ENCODE measurements at regions not wholly inside any gene's neighbourhood (a gene's known extent, or its start where the extent isn't known, plus 50 kb on each side); places are given as distances from the start of the nearest gene placed in this dataset.

GRCh38 chr6:121647905-121648304 is 212.5 kb downstream of the GJA1 start:
- H3K4me3 ChIP-seq (replicated peaks in 1 of 3; ENCODE audit: insufficient read depth in 1 of 3, low read depth in 2 of 3, low read length in 3 of 3): no peak overlapping the region
- FAIRE-seq (no peak), DNase-seq (ENCODE audit: low spot score) (no peak), ATAC-seq (no peak)
- H3K27me3 ChIP-seq (ENCODE audit: control insufficient read depth in 1 of 2, insufficient read depth in 2 of 2, low read length in 2 of 2): no peaks in the 10 kb centered on the region
- ChIA-PET POLR2A (no interaction called here), CTCF (ENCODE audit: low intra/inter-chr PET ratio, low total read pairs) (no interaction called here)
- H3K9me3 ChIP-seq (ENCODE audit: low read length): no peaks in the 10 kb centered on the region
- no peaks in the 10 kb centered on the region for H3K79me2 ChIP-seq (ENCODE audit: insufficient read depth, low read length)
- H2AFZ ChIP-seq (ENCODE audit: low read length): no peak overlapping the region
- H3K4me2 ChIP-seq (ENCODE audit: low read depth, low read length): no peak overlapping the region
- H3K36me3 ChIP-seq (replicated peaks in 1 of 2; ENCODE audit: control insufficient read depth in 1 of 2, insufficient read depth in 2 of 2, low read length in 2 of 2): no peaks in the 10 kb centered on the region
- H3K9ac ChIP-seq (ENCODE audit: insufficient read depth, low read depth, low read length): no peak overlapping the region
- H3K27ac ChIP-seq (ENCODE audit: extremely low read length, insufficient read depth, low read length): no peak overlapping the region
- intact Hi-C loops (cut with micrococcal nuclease; ENCODE audit: unreplicated experiment) (no loop called here), in situ Hi-C loops (cut with HindIII; ENCODE audit: extremely low pct_ligation_motif_present, low pct_unique_long_range_greater_than_20kb) (no loop called here)
- BruUV-seq (replicated peaks): no TSS peak
- no peaks in the 10 kb centered on the region for H4K20me1 ChIP-seq (ENCODE audit: insufficient read depth, low read length)
- H3K4me1 ChIP-seq (ENCODE audit: insufficient read depth, low read length): no peaks in the 10 kb centered on the region
- TF ChIP-seq ZNF333 (CRISPR knock-in tag; IDR thresholded peaks at IDR 0.05; ENCODE audit: borderline replicate concordance) (no peak), SNRNP70 (IDR thresholded peaks at IDR 0.05; ENCODE audit: low read depth, low read length) (no peak), SMARCC2 (IDR thresholded peaks at IDR 0.05) (no peak), ZNF704 (CRISPR knock-in tag; IDR thresholded peaks at IDR 0.05; ENCODE audit: borderline replicate concordance) (no peak), ZNF205 (CRISPR knock-in tag; IDR thresholded peaks at IDR 0.05) (no peak), ZFX (CRISPR knock-in tag; IDR thresholded peaks at IDR 0.05; ENCODE audit: low read depth) (no peak), ARID4A (CRISPR knock-in tag; IDR thresholded peaks at IDR 0.05; ENCODE audit: borderline replicate concordance) (no peak), CREM (IDR thresholded peaks at IDR 0.05) (no peak), CREM (CRISPR knock-in tag; IDR thresholded peaks at IDR 0.05) (no peak), CREB3 (CRISPR knock-in tag; IDR thresholded peaks at IDR 0.05) (no peak), ZNF569 (CRISPR knock-in tag; IDR thresholded peaks at IDR 0.05; ENCODE audit: borderline replicate concordance) (no peak), ZHX1 (CRISPR knock-in tag; IDR thresholded peaks at IDR 0.05; ENCODE audit: low read depth) (no peak), PAX8 (CRISPR knock-in tag; IDR thresholded peaks at IDR 0.05; ENCODE audit: borderline replicate concordance) (no peak), ZNF749 (CRISPR knock-in tag; IDR thresholded peaks at IDR 0.05; ENCODE audit: borderline replicate concordance) (no peak), ZNF552 (CRISPR knock-in tag; IDR thresholded peaks at IDR 0.05; ENCODE audit: borderline replicate concordance) (no peak)
